ENCODE measurements at regions not wholly inside any gene's neighbourhood (a gene's known extent, or its start where the extent isn't known, plus 50 kb on each side); places are given as distances from the start of the nearest gene placed in this dataset.

GRCh38 chr15:29476503-29477080, 207.0 kb upstream of the NSMCE3 start:
- TF ChIP-seq YY1 (IDR thresholded peaks at IDR 0.05; ENCODE audit: insufficient read depth, insufficient read length) = no peak
- no peak for TF ChIP-seq ZNF274 (IDR thresholded peaks at IDR 0.05; ENCODE audit: low read depth, low read length)

Measured in NT2/D1 (cell line).